CD14-positive monocyte (primary cell): ENCODE measurements at regions not wholly inside any gene's neighbourhood (a gene's known extent, or its start where the extent isn't known, plus 50 kb on each side); places are given as distances from the start of the nearest gene placed in this dataset.

Experiments used
- DNase-seq, 3 donors: peaks; one replicate each; pipeline ENCODE4 v3.0.0-alpha.2; 2011 to 2022
- H2AFZ ChIP-seq: 2 replicates; pipeline ENCODE4 v1.6.0; 2012; ENCODE audit warnings: mild to moderate bottlenecking, low read depth, low read length, inconsistent platforms; ENCODE audit not compliant: insufficient read depth, poor library complexity, severe bottlenecking
- H3K27ac ChIP-seq, 2 donors: 1 replicate in 1 of 2; 2 replicates in 1 of 2; pipeline ENCODE4 v1.5.1; 2012 to 2013; ENCODE audit warnings: low read length in 2 of 2, control low read depth in 1 of 2, inconsistent platforms in 1 of 2, low read depth in 1 of 2, mild to moderate bottlenecking in 1 of 2
- H3K27me3 ChIP-seq, 2 donors: one replicate each; pipeline versions ENCODE4 v1.6.0 to v1.6.1; 2011 to 2013; ENCODE audit warnings: low read length in 2 of 2; ENCODE audit not compliant: control insufficient read depth in 2 of 2, insufficient read depth in 2 of 2
- H3K36me3 ChIP-seq, 2 donors: replicated peaks in 1 of 2; 1 replicate in 1 of 2; 2 replicates in 1 of 2; pipeline versions ENCODE4 v1.5.1 to v1.6.1; 2012 to 2013; ENCODE audit warnings: low read length in 2 of 2, control low read depth in 1 of 2, inconsistent platforms in 1 of 2, mild to moderate bottlenecking in 1 of 2; ENCODE audit not compliant: insufficient read depth in 2 of 2, control insufficient read depth in 1 of 2
- H3K4me1 ChIP-seq, 2 donors: 1 replicate in 1 of 2; 2 replicates in 1 of 2; pipeline versions ENCODE4 v1.5.1 to v1.6.1; 2012 to 2013; ENCODE audit warnings: low read length in 2 of 2, control low read depth in 1 of 2, inconsistent platforms in 1 of 2, mild to moderate bottlenecking in 1 of 2, moderate library complexity in 1 of 2; ENCODE audit not compliant: insufficient read depth in 2 of 2, control insufficient read depth in 1 of 2
- H3K4me2 ChIP-seq: replicated peaks from 2 replicates; pipeline ENCODE3; 2012; ENCODE audit warnings: low read length, moderate library complexity, mild to moderate bottlenecking; ENCODE audit not compliant: poor library complexity, severe bottlenecking; ENCODE audit errors: extremely low read depth
- H3K4me3 ChIP-seq, 3 experiments: fragments of 200-600 bp in 1 of 3; sonication (generic) in 1 of 3; replicated peaks in 1 of 3; 1 replicate in 2 of 3; 2 replicates in 1 of 3; pipeline ENCODE4 v1.5.1; 2011 to 2013; ENCODE audit warnings: low read length in 3 of 3, mild to moderate bottlenecking in 3 of 3, control low read depth in 2 of 3, low read depth in 2 of 3, inconsistent platforms in 1 of 3, moderate library complexity in 1 of 3
- H3K79me2 ChIP-seq: 2 replicates; pipeline ENCODE4 v1.6.0; 2012; ENCODE audit warnings: mild to moderate bottlenecking, control low read depth, inconsistent platforms, low read length, moderate library complexity; ENCODE audit not compliant: insufficient read depth
- H3K9ac ChIP-seq: 2 replicates; pipeline ENCODE4 v1.6.0; 2017; ENCODE audit warnings: low read length, mild to moderate bottlenecking; ENCODE audit not compliant: insufficient read depth, poor library complexity, severe bottlenecking
- H3K9me3 ChIP-seq, 2 donors: replicated peaks in 1 of 2; 1 replicate in 1 of 2; 2 replicates in 1 of 2; pipeline versions ENCODE4 v1.5.1 to v1.6.1; 2012 to 2013; ENCODE audit warnings: low read length in 2 of 2, control low read depth in 1 of 2; ENCODE audit not compliant: control insufficient read depth in 1 of 2, insufficient read depth in 1 of 2
- H4K20me1 ChIP-seq: 2 replicates; pipeline ENCODE4 v1.6.0; 2012; ENCODE audit warnings: mild to moderate bottlenecking, low read length, control low read depth, moderate library complexity; ENCODE audit not compliant: insufficient read depth
- H3K27ac Mint-ChIP-seq, 7 donors: one replicate each; pipeline ENCODE4 v1.8.0; 2020; ENCODE audit warnings: mild to moderate bottlenecking in 7 of 7, mixed read lengths in 7 of 7, moderate library complexity in 6 of 7, inconsistent platforms in 2 of 7
- H3K27me3 Mint-ChIP-seq, 3 donors: one replicate each; pipeline ENCODE4 v1.8.0; 2021 to 2022; ENCODE audit warnings: low read depth in 3 of 3, mild to moderate bottlenecking in 3 of 3, mixed read lengths in 3 of 3, moderate library complexity in 3 of 3, inconsistent platforms in 1 of 3
- H3K36me3 Mint-ChIP-seq, 2 donors: one replicate each; pipeline ENCODE4 v1.8.0; 2020; ENCODE audit warnings: mixed read lengths in 2 of 2, inconsistent platforms in 1 of 2, mild to moderate bottlenecking in 1 of 2
- H3K4me1 Mint-ChIP-seq: one replicate; pipeline ENCODE4 v1.8.0; 2020; ENCODE audit warnings: mild to moderate bottlenecking, mixed read lengths
- H3K4me3 Mint-ChIP-seq, 2 donors: one replicate each; pipeline ENCODE4 v1.8.0; 2020; ENCODE audit warnings: mild to moderate bottlenecking in 2 of 2, mixed read lengths in 2 of 2, moderate library complexity in 1 of 2
- H3K9me3 Mint-ChIP-seq, 7 donors: one replicate each; pipeline ENCODE4 v1.8.0; 2020 to 2022; ENCODE audit warnings: mixed read lengths in 7 of 7, mild to moderate bottlenecking in 6 of 7, moderate library complexity in 6 of 7, inconsistent platforms in 2 of 7
- WGBS: methylation state at CpG from one replicate; pipeline ENCODE4 v1.1.5; 2013; ENCODE audit warnings: missing lambda C conversion rate; ENCODE audit not compliant: insufficient coverage; 5-methylcytosine and 5-hydroxymethylcytosine counted together
- intact Hi-C, 2 donors: fragments of 100-400 bp; cut with micrococcal nuclease; formaldehyde crosslinking; loops; one replicate each; pipeline versions ENCODE4 v1.15.0 to v1.15.1; 2023
- TF ChIP-seq, protein P1 (sequence below): fragments of 200-600 bp; IDR thresholded peaks from one replicate; pipeline ENCODE4 v1.8.0; 2022; ENCODE audit warnings: antibody characterized with exemption, mild to moderate bottlenecking

- WGBS: no CpG with 5 or more reads among the region's 4 CpGs
- Histone ChIP-seq H3K4me2 (no peak overlapping the region), H3K27ac (no peak overlapping the region), H3K36me3 (no peaks in the 10 kb centered on the region), H3K27me3 (no peaks in the 10 kb centered on the region), H3K4me3 (no peak overlapping the region), H3K79me2 (no peaks in the 10 kb centered on the region), H3K9ac (no peak overlapping the region), H3K4me1 (no peaks in the 10 kb centered on the region), H4K20me1 (no peaks in the 10 kb centered on the region), H2AFZ (no peak overlapping the region), H3K9me3 (no peaks in the 10 kb centered on the region)
- intact Hi-C loops: no loop called here
- H3K27ac Mint-ChIP-seq: no peak overlapping the region
- H3K4me3 Mint-ChIP-seq: no peak overlapping the region
- TF ChIP-seq, protein P1, sequence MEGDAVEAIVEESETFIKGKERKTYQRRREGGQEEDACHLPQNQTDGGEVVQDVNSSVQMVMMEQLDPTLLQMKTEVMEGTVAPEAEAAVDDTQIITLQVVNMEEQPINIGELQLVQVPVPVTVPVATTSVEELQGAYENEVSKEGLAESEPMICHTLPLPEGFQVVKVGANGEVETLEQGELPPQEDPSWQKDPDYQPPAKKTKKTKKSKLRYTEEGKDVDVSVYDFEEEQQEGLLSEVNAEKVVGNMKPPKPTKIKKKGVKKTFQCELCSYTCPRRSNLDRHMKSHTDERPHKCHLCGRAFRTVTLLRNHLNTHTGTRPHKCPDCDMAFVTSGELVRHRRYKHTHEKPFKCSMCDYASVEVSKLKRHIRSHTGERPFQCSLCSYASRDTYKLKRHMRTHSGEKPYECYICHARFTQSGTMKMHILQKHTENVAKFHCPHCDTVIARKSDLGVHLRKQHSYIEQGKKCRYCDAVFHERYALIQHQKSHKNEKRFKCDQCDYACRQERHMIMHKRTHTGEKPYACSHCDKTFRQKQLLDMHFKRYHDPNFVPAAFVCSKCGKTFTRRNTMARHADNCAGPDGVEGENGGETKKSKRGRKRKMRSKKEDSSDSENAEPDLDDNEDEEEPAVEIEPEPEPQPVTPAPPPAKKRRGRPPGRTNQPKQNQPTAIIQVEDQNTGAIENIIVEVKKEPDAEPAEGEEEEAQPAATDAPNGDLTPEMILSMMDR: no peak
- no peaks in the 10 kb centered on the region for H3K9me3 Mint-ChIP-seq
- H3K4me1 Mint-ChIP-seq: no peaks in the 10 kb centered on the region
- no peaks in the 10 kb centered on the region for H3K36me3 Mint-ChIP-seq
- H3K27me3 Mint-ChIP-seq: peaks cover 2 to 9% (median 7%) of the 10 kb centered on the region in 3 donors
- no peak for DNase-seq
Measured at GRCh38 chr1:30366199-30366598, 357.2 kb downstream of the MATN1 start.

- H3K4me3 Mint-ChIP-seq: no peak overlapping the region
- no peaks in the 10 kb centered on the region for H3K79me2 ChIP-seq
- H3K4me1 ChIP-seq: no peaks in the 10 kb centered on the region
- H3K9me3 Mint-ChIP-seq: no peaks in the 10 kb centered on the region
- H3K27me3 Mint-ChIP-seq: peaks cover 2 to 9% (median 7%) of the 10 kb centered on the region in 3 donors
- intact Hi-C loops: no loop called here
- H3K9me3 ChIP-seq: no peaks in the 10 kb centered on the region
- WGBS: 67% methylated on average over 1 of the region's 3 CpGs
- TF ChIP-seq, protein P1: no peak
- no peak overlapping the region for H2AFZ ChIP-seq
- H3K4me3 ChIP-seq: no peak overlapping the region
- no peak overlapping the region for H3K9ac ChIP-seq
- no peak overlapping the region for H3K27ac Mint-ChIP-seq
- H4K20me1 ChIP-seq: no peaks in the 10 kb centered on the region
- no peaks in the 10 kb centered on the region for H3K4me1 Mint-ChIP-seq
- no peaks in the 10 kb centered on the region for H3K27me3 ChIP-seq
- no peaks in the 10 kb centered on the region for H3K36me3 ChIP-seq
- no peak overlapping the region for H3K4me2 ChIP-seq
- H3K27ac ChIP-seq: no peak overlapping the region
- DNase-seq: no peak
- H3K36me3 Mint-ChIP-seq: no peaks in the 10 kb centered on the region
Measured at GRCh38 chr1:30365596-30365995, 357.8 kb downstream of the MATN1 start.
